ENCODE measurements at regions not wholly inside any gene's neighbourhood (a gene's known extent, or its start where the extent isn't known, plus 50 kb on each side); places are given as distances from the start of the nearest gene placed in this dataset.

DNA sequence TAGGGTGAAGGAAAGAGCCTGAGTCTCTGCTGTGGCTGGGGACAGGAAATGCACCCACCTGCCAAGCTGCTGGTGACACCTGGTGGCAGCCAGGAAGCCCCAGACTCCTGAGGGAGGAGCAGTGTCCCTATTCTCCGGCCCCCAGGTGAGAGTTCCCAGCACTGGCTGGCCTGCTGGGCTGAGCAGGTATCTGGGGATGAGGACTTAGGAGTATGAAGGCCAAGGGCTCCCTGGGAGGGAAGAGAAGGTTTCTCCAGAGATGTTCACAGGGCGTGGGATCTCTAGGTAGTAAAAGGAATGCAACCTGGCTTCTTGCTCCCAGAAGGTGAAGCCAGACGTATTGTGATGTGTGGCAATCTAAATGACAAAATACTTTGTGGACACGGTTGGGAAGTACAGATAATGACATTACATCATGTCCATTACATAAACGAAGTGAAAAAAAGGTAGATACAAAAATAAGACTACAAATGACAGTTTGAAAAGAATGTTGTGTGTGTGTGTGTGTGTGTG, 75.8 kb upstream of the SLC1A4 start (continued):
- TF ChIP-seq ZNF737 (CRISPR knock-in tag; IDR thresholded peaks at IDR 0.05; ENCODE audit: borderline replicate concordance) (no peak), IRF2 (CRISPR knock-in tag; IDR thresholded peaks at IDR 0.05) (no peak), ZNF782 (CRISPR knock-in tag; IDR thresholded peaks at IDR 0.05; ENCODE audit: borderline replicate concordance) (no peak), ZEB1 (IDR thresholded peaks at IDR 0.05; ENCODE audit: insufficient replicate concordance, low read depth) (peak; percentile 75), GATAD2A (CRISPR knock-in tag; IDR thresholded peaks at IDR 0.05) (no peak), ZNF20 (CRISPR knock-in tag; IDR thresholded peaks at IDR 0.05) (no peak), GABPA (IDR thresholded peaks at IDR 0.05; ENCODE audit: low read depth, low read length) (no peak), GABPA (CRISPR knock-in tag; IDR thresholded peaks at IDR 0.05; ENCODE audit: low read depth) (peak; percentile 35; the same call in 1 of the 2 replicates), ZMAT3 (CRISPR knock-in tag; conservative IDR thresholded peaks at IDR 0.05) (0 out of 2 replicates have a peak, but pooled peaks have one; percentile 35), FOSL2 (CRISPR knock-in tag; IDR thresholded peaks at IDR 0.05) (0 out of 2 replicates have a peak, but pooled peaks have one; percentile 13), ZSCAN25 (CRISPR knock-in tag; IDR thresholded peaks at IDR 0.05) (no peak), ZNF207 (IDR thresholded peaks at IDR 0.05; ENCODE audit: borderline replicate concordance) (no peak), SALL1 (CRISPR knock-in tag; IDR thresholded peaks at IDR 0.05) (peak; percentile 31; the same call in 1 of the 2 replicates), ZNF3 (CRISPR knock-in tag; IDR thresholded peaks at IDR 0.05) (no peak), NFYB (CRISPR knock-in tag; IDR thresholded peaks at IDR 0.05) (no peak), CEBPG (CRISPR knock-in tag; IDR thresholded peaks at IDR 0.05) (no peak), ZBTB33 (CRISPR knock-in tag; IDR thresholded peaks at IDR 0.05) (no peak), ZSCAN30 (CRISPR knock-in tag; IDR thresholded peaks at IDR 0.05) (no peak), IRF9 (CRISPR knock-in tag; IDR thresholded peaks at IDR 0.05; ENCODE audit: borderline replicate concordance) (no peak), ZNF572 (CRISPR knock-in tag; IDR thresholded peaks at IDR 0.05) (no peak), RAD51 (IDR thresholded peaks at IDR 0.05; ENCODE audit: borderline replicate concordance) (no peak), MLX (CRISPR knock-in tag; IDR thresholded peaks at IDR 0.05) (no peak), SAFB2 (CRISPR knock-in tag; IDR thresholded peaks at IDR 0.05; ENCODE audit: borderline replicate concordance, low read depth) (no peak), AHR (CRISPR knock-in tag; IDR thresholded peaks at IDR 0.05) (0 out of 2 replicates have a peak, but pooled peaks have one; percentile 66)
- TF ChIP-seq, protein P1, sequence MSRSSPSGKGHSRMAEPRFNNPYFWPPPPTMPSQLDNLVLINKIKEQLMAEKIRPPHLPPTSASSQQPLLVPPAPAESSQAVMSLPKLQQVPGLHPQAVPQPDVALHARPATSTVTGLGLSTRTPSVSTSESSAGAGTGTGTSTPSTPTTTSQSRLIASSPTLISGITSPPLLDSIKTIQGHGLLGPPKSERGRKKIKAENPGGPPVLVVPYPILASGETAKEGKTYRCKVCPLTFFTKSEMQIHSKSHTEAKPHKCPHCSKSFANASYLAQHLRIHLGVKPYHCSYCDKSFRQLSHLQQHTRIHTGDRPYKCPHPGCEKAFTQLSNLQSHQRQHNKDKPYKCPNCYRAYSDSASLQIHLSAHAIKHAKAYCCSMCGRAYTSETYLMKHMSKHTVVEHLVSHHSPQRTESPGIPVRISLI (CRISPR knock-in tag; IDR thresholded peaks at IDR 0.05; ENCODE audit: borderline replicate concordance): no peak
- TF ChIP-seq, protein P2, sequence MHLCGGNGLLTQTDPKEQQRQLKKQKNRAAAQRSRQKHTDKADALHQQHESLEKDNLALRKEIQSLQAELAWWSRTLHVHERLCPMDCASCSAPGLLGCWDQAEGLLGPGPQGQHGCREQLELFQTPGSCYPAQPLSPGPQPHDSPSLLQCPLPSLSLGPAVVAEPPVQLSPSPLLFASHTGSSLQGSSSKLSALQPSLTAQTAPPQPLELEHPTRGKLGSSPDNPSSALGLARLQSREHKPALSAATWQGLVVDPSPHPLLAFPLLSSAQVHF (CRISPR knock-in tag; IDR thresholded peaks at IDR 0.05): no peak

Data from HepG2 (cell line).